H1 (cell line): ENCODE measurements at regions not wholly inside any gene's neighbourhood (a gene's known extent, or its start where the extent isn't known, plus 50 kb on each side); places are given as distances from the start of the nearest gene placed in this dataset.

Experiments
- CTCF ChIA-PET: fragments of 300-600 bp; sonication (Branson Sonifier 250); formaldehyde crosslinking; loops from one replicate; lab custom pipeline; 2021; ENCODE audit not compliant: partially characterized antibody; lab: Charles Lee
- POLR2A ChIA-PET: fragments of 300-600 bp; sonication (Branson Sonifier 250); formaldehyde crosslinking; loops from one replicate; lab custom pipeline; 2021; ENCODE audit warnings: inconsistent platforms; ENCODE audit not compliant: partially characterized antibody; lab: Charles Lee
- DNase-seq, 2 experiments: peaks; one replicate each; pipeline versions ENCODE4 v3.0.0 to v3.0.0-alpha.2; 2010 to 2022; ENCODE audit warnings: low spot score in 2 of 2, low read depth in 1 of 2, mixed read lengths in 1 of 2
- FAIRE-seq: peaks from 2 replicates; lab custom pipeline; 2011; peaks lifted over from hg19 to GRCh38; lab: Jason Lieb, UNC
- H2AFZ ChIP-seq: 2 replicates; pipeline ENCODE4 v1.8.1; 2012; ENCODE audit warnings: low read length, inconsistent platforms
- H2AK5ac ChIP-seq: 2 replicates; pipeline ENCODE4 v1.6.1; 2013; ENCODE audit warnings: low read depth, low read length
- H2BK120ac ChIP-seq: replicated peaks from 2 replicates; pipeline ENCODE3; 2013; ENCODE audit warnings: low read depth, low read length, inconsistent platforms
- H2BK12ac ChIP-seq: 2 replicates; pipeline ENCODE4 v1.6.1; 2013; ENCODE audit warnings: low read depth, low read length
- H2BK15ac ChIP-seq: 2 replicates; pipeline ENCODE4 v1.6.1; 2013; ENCODE audit warnings: low read length
- H2BK20ac ChIP-seq: 2 replicates; pipeline ENCODE4 v1.6.1; 2013; ENCODE audit warnings: low read length
- H2BK5ac ChIP-seq: 2 replicates; pipeline ENCODE4 v1.6.1; 2013; ENCODE audit warnings: low read depth, low read length
- H3K14ac ChIP-seq: 2 replicates; pipeline ENCODE4 v1.6.1; 2013; ENCODE audit warnings: inconsistent platforms; ENCODE audit not compliant: insufficient read length
- H3K18ac ChIP-seq: 2 replicates; pipeline ENCODE4 v1.6.1; 2013; ENCODE audit warnings: low read length; ENCODE audit errors: extremely low read depth
- H3K23ac ChIP-seq: 2 replicates; pipeline ENCODE4 v1.6.1; 2013; ENCODE audit warnings: inconsistent platforms; ENCODE audit not compliant: insufficient read length
- H3K23me2 ChIP-seq: 2 replicates; pipeline ENCODE4 v1.6.1; 2013; ENCODE audit warnings: low read depth, low read length
- H3K27ac ChIP-seq: 2 replicates; pipeline ENCODE4 v1.6.1; 2011; ENCODE audit warnings: low read depth, low read length, inconsistent platforms
- H3K27me3 ChIP-seq, 4 experiments: replicated peaks in 1 of 4; 1 replicate in 1 of 4; 2 replicates in 3 of 4; pipeline versions ENCODE4 v1.6.1 to v1.8.1; 2011 to 2013; ENCODE audit warnings: low read length in 3 of 4, mild to moderate bottlenecking in 3 of 4, inconsistent platforms in 2 of 4, mixed read lengths in 2 of 4, moderate library complexity in 1 of 4; ENCODE audit not compliant: control insufficient read depth in 3 of 4, insufficient read depth in 3 of 4; ENCODE audit errors: extremely low read depth in 1 of 4
- H3K36me3 ChIP-seq, 4 experiments: 2 replicates each; pipeline versions ENCODE4 v1.6.1 to v1.8.1; 2011 to 2013; ENCODE audit warnings: mild to moderate bottlenecking in 4 of 4, low read length in 3 of 4, moderate library complexity in 2 of 4, control low read depth in 1 of 4, inconsistent platforms in 1 of 4; ENCODE audit not compliant: insufficient read depth in 4 of 4, control insufficient read depth in 2 of 4
- H3K4ac ChIP-seq: replicated peaks from 2 replicates; pipeline ENCODE3; 2013; ENCODE audit warnings: low read length, low read depth, mixed read lengths, inconsistent platforms; ENCODE audit not compliant: insufficient read length
- H3K4me1 ChIP-seq, 4 experiments: replicated peaks in 1 of 4; 1 replicate in 1 of 4; 2 replicates in 3 of 4; pipeline versions ENCODE4 v1.6.1 to v1.8.1; 2011 to 2013; ENCODE audit warnings: low read length in 3 of 4, inconsistent platforms in 2 of 4, mixed read lengths in 1 of 4; ENCODE audit not compliant: insufficient read depth in 4 of 4, control insufficient read depth in 3 of 4
- H3K4me2 ChIP-seq, 2 experiments: 2 replicates each; pipeline versions ENCODE4 v1.6.1 to v1.8.1; 2011 to 2013; ENCODE audit warnings: low read depth in 2 of 2, low read length in 2 of 2, control low read depth in 1 of 2, inconsistent platforms in 1 of 2, mild to moderate bottlenecking in 1 of 2; ENCODE audit not compliant: insufficient read depth in 1 of 2
- H3K4me3 ChIP-seq, 4 experiments: fragments of 200-600, 300-600 bp in 1 of 4; sonication (generic), shearing (Covaris generic), sonication (Bioruptor Twin) in 1 of 4; 2 replicates each; pipeline versions ENCODE4 v1.5.1 to v1.8.1; 2011 to 2016; ENCODE audit warnings: low read length in 4 of 4, low read depth in 3 of 4, control low read depth in 2 of 4, inconsistent platforms in 2 of 4, mild to moderate bottlenecking in 2 of 4, mixed read lengths in 1 of 4, moderate library complexity in 1 of 4; ENCODE audit not compliant: insufficient read depth in 2 of 4; ENCODE audit errors: extremely low read depth in 1 of 4
- H3K56ac ChIP-seq: replicated peaks from 2 replicates; pipeline ENCODE3; 2013; ENCODE audit warnings: low read depth, mild to moderate bottlenecking, mixed read lengths, low read length, inconsistent platforms; ENCODE audit not compliant: insufficient read length
- H3K79me1 ChIP-seq: 2 replicates; pipeline ENCODE4 v1.6.1; 2013; ENCODE audit warnings: low read depth, low read length, control low read depth
- H3K79me2 ChIP-seq, 2 experiments: 2 replicates each; pipeline versions ENCODE4 v1.6.1 to v1.8.1; 2012 to 2013; ENCODE audit warnings: low read length in 2 of 2, mild to moderate bottlenecking in 2 of 2, inconsistent platforms in 1 of 2; ENCODE audit not compliant: insufficient read depth in 2 of 2, control insufficient read depth in 1 of 2
- H3K9ac ChIP-seq, 4 experiments: replicated peaks in 1 of 4; 1 replicate in 1 of 4; 2 replicates in 3 of 4; pipeline versions ENCODE4 v1.6.1 to v1.8.1; 2011 to 2013; ENCODE audit warnings: low read depth in 3 of 4, low read length in 3 of 4, control low read depth in 2 of 4, mild to moderate bottlenecking in 2 of 4, moderate library complexity in 2 of 4, inconsistent platforms in 1 of 4; ENCODE audit errors: extremely low read depth in 1 of 4
- H3K9me3 ChIP-seq, 2 experiments: 2 replicates each; pipeline versions ENCODE4 v1.6.1 to v1.8.1; 2012 to 2013; ENCODE audit warnings: mild to moderate bottlenecking in 2 of 2, moderate library complexity in 2 of 2, control low read depth in 1 of 2, inconsistent platforms in 1 of 2, low read depth in 1 of 2, low read length in 1 of 2, mixed read lengths in 1 of 2; ENCODE audit not compliant: insufficient read depth in 2 of 2
- H4K20me1 ChIP-seq, 2 experiments: replicated peaks in 1 of 2; 2 replicates each; pipeline versions ENCODE3 to v1.8.1; 2011 to 2013; ENCODE audit warnings: inconsistent platforms in 2 of 2, low read length in 2 of 2, mild to moderate bottlenecking in 1 of 2; ENCODE audit not compliant: insufficient read depth in 2 of 2, control insufficient read depth in 1 of 2
- H4K5ac ChIP-seq: 2 replicates; pipeline ENCODE4 v1.6.1; 2013; ENCODE audit warnings: low read length, low read depth, mixed read lengths, inconsistent platforms; ENCODE audit not compliant: insufficient read length
- H4K8ac ChIP-seq: 2 replicates; pipeline ENCODE4 v1.8.0; 2013; ENCODE audit warnings: mild to moderate bottlenecking, moderate library complexity, low read length, inconsistent platforms; ENCODE audit not compliant: insufficient read depth; ENCODE audit errors: extremely low read depth
- H4K91ac ChIP-seq: replicated peaks from 2 replicates; pipeline ENCODE3; 2013; ENCODE audit warnings: low read length, mixed read lengths, inconsistent platforms; ENCODE audit not compliant: insufficient read length
- ASH2L ChIP-seq: fragments of 200-600, 300-600 bp; sonication (generic); IDR thresholded peaks from one replicate; pipeline ENCODE4 v1.7.1; 2017; ENCODE audit warnings: low read length
- BACH1 ChIP-seq: IDR thresholded peaks from 2 replicates; pipeline ENCODE4 v1.6.1; 2012; ENCODE audit warnings: low read length, improper control_type of control experiment
- JUN ChIP-seq: IDR thresholded peaks from 2 replicates; pipeline ENCODE4 v1.6.1; 2011; ENCODE audit warnings: low read depth, mild to moderate bottlenecking, improper control_type of control experiment, low read length
- JUND ChIP-seq: IDR thresholded peaks from 2 replicates; pipeline ENCODE4 v1.6.1; 2011; ENCODE audit warnings: mild to moderate bottlenecking, improper control_type of control experiment, low read length
- NRF1 ChIP-seq: IDR thresholded peaks from 2 replicates; pipeline ENCODE4 v1.6.1; 2011; ENCODE audit warnings: mild to moderate bottlenecking, low read depth, low read length, improper control_type of control experiment
- SIN3A ChIP-seq, 2 experiments: IDR thresholded peaks in 1 of 2; conservative IDR thresholded peaks in 1 of 2; 2 replicates each; pipeline ENCODE4 v1.6.1; 2011 to 2012; ENCODE audit warnings: low read length in 2 of 2, improper control_type of control experiment in 1 of 2, low read depth in 1 of 2, mild to moderate bottlenecking in 1 of 2
- SP1 ChIP-seq: IDR thresholded peaks from 2 replicates; pipeline ENCODE4 v1.6.1; 2011; ENCODE audit warnings: low read depth, low read length
- SP2 ChIP-seq: IDR thresholded peaks from 2 replicates; pipeline ENCODE4 v1.6.1; 2012; ENCODE audit warnings: mild to moderate bottlenecking, low read length, inconsistent platforms
- SP4 ChIP-seq: IDR thresholded peaks from 2 replicates; pipeline ENCODE4 v1.6.1; 2012; ENCODE audit warnings: low read length, inconsistent platforms
- SUZ12 ChIP-seq: fragments of 200-600 bp; sonication (generic); IDR thresholded peaks from 2 replicates; pipeline ENCODE4 v1.6.1; 2012; ENCODE audit warnings: mild to moderate bottlenecking, inconsistent platforms, low read length, moderate library complexity, mixed read lengths
- USF2 ChIP-seq: IDR thresholded peaks from 2 replicates; pipeline ENCODE4 v1.6.1; 2011; ENCODE audit warnings: low read length, improper control_type of control experiment
- YY1 ChIP-seq: IDR thresholded peaks from 2 replicates; pipeline ENCODE4 v1.6.1; 2011; ENCODE audit warnings: low read depth, mild to moderate bottlenecking, low read length
- ZNF274 ChIP-seq: IDR thresholded peaks from 2 replicates; pipeline ENCODE4 v1.7.0; 2012; ENCODE audit warnings: low read length, borderline replicate concordance; ENCODE audit errors: extremely low read depth
- WGBS, 2 experiments: shearing (Covaris generic) in 1 of 2; methylation state at CpG; one replicate each; pipeline versions ENCODE4 v1.1.6 to v1.1.7; 2013 to 2015; ENCODE audit warnings: low lambda C conversion rate in 2 of 2, mixed read lengths in 2 of 2, inconsistent platforms in 1 of 2, low coverage in 1 of 2, missing lambda C conversion rate in 1 of 2; ENCODE audit not compliant: insufficient replicate concordance in 2 of 2, insufficient coverage in 1 of 2, insufficient read length in 1 of 2; ENCODE audit errors: extremely low coverage in 1 of 2, missing lambda C conversion rate in 1 of 2; 5-methylcytosine and 5-hydroxymethylcytosine counted together

DNA sequence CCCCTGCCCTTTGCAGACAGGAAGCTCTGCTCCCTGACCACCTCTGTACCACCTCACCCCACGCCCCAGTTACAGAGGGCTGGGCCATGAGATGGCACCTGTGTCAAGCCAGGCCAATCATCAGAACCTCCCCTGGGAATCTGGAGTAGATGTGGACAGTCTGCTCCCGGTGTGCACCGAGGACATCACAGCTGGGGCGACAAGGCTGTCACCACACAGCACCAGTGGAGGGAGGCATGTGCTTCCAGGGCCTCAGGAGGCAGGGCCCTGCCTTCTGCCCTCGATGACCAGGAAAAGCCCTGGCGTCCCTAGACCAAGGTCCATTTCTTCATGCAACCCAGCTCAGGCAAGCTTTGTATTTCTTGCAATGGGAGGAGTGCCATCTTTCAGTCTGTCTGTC lies 309.5 kb downstream of the CTTN start:
- Histone ChIP-seq H2BK5ac (no peak overlapping the region), H4K8ac (no peak overlapping the region; the same call in 1 of the 2 replicates), H3K9ac (no peak overlapping the region), H3K4me1 (peaks cover 0 to 11% (median 6%) of the 10 kb centered on the region in 4 experiments; a peak in 4 of 7 replicates), H2AK5ac (no peak overlapping the region), H3K18ac (no peak overlapping the region), H3K14ac (no peak overlapping the region), H3K23ac (no peak overlapping the region), H3K27ac (no peak overlapping the region), H3K4me3 (no peak overlapping the region), H2BK120ac (no peak overlapping the region), H3K36me3 (no peaks in the 10 kb centered on the region), H3K23me2 (no peaks in the 10 kb centered on the region), H4K20me1 (peaks cover 0 to 1% of the 10 kb centered on the region in 2 experiments), H4K91ac (no peak overlapping the region), H3K27me3 (no peaks in the 10 kb centered on the region), H2BK20ac (no peak overlapping the region), H2AFZ (no peak overlapping the region), H2BK15ac (no peak overlapping the region), H4K5ac (no peak overlapping the region), H3K56ac (no peak overlapping the region), H3K79me2 (no peaks in the 10 kb centered on the region), H3K9me3 (peaks cover 0 to 4% of the 10 kb centered on the region in 2 experiments; a peak in 2 of 4 replicates), H3K4me2 (no peak overlapping the region), H3K4ac (no peak overlapping the region), H2BK12ac (no peak overlapping the region), H3K79me1 (peaks cover 4% of the 10 kb centered on the region; the same call in 1 of the 2 replicates)
- no peak for FAIRE-seq
- TF ChIP-seq ASH2L (no peak), NRF1 (no peak), YY1 (no peak), USF2 (no peak), ZNF274 (no peak), SUZ12 (no peak), SP2 (no peak), BACH1 (no peak), SIN3A (conservative IDR thresholded peaks at IDR 0.05 in 1 of 2, IDR thresholded peaks at IDR 0.05 in 1 of 2; ENCODE audit: low read depth in 1 of 2, low read length in 2 of 2) (no peak), SP1 (no peak), JUN (no peak), SP4 (no peak), JUND (no peak)
- WGBS, 2 experiments, result 91% methylated on average over 6 of the region's 6 CpGs; no CpG with 5 or more reads in 1 of the 2 experiments
- no peak for DNase-seq
- POLR2A ChIA-PET, result interaction anchor here (0.6 kb wide), 1 partner anchor 11 kb away, joined by 3 read pairs; no protein-coding TSS in a partner anchor
- CTCF ChIA-PET, result interaction anchor here (0.7 to 2.0 kb wide), 3 partner anchors 47 to 219 kb away, joined by 3 to 11 read pairs (median 3); no protein-coding TSS in a partner anchor
